ENCODE measurements at regions not wholly inside any gene's neighbourhood (a gene's known extent, or its start where the extent isn't known, plus 50 kb on each side); places are given as distances from the start of the nearest gene placed in this dataset.
"Not testable (repeated sequence)": the region's sequence is repeated elsewhere in the genome, so short reads cannot be mapped to it uniquely, and the experiment has no call there.

GRCh38 chr4:167956676-167957075 lies 135.7 kb upstream of the ANXA10 start:
- no peaks in the 10 kb centered on the region for H3K27me3 ChIP-seq (ENCODE audit: control insufficient read depth, insufficient read depth, low read length)
- no peak overlapping the region for H3K4me3 ChIP-seq (ENCODE audit: low read length)
- peaks cover 5% of the 10 kb centered on the region for H3K9me3 ChIP-seq (ENCODE audit: control insufficient read depth, low read depth, low read length)
- H3K4me1 ChIP-seq (ENCODE audit: control insufficient read depth, insufficient read depth, low read length) = no peaks in the 10 kb centered on the region
- DNase-seq = no peak
- no peaks in the 10 kb centered on the region for H3K36me3 ChIP-seq (ENCODE audit: control insufficient read depth, insufficient read depth, low read length)
- no peak overlapping the region for H3K27ac ChIP-seq (ENCODE audit: low read length)

GRCh38 chr4:167964766-167965373 lies 127.5 kb upstream of the ANXA10 start:
- Histone ChIP-seq H3K27ac (ENCODE audit: low read length) (no peak overlapping the region), H3K36me3 (ENCODE audit: control insufficient read depth, insufficient read depth, low read length) (no peaks in the 10 kb centered on the region), H3K9me3 (ENCODE audit: control insufficient read depth, low read depth, low read length) (no peaks in the 10 kb centered on the region), H3K4me1 (ENCODE audit: control insufficient read depth, insufficient read depth, low read length) (no peaks in the 10 kb centered on the region), H3K4me3 (ENCODE audit: low read length) (no peak overlapping the region), H3K27me3 (ENCODE audit: control insufficient read depth, insufficient read depth, low read length) (no peaks in the 10 kb centered on the region)
- WGBS (ENCODE audit: insufficient coverage, low lambda C conversion rate) = no CpG with 5 or more reads among the region's 2 CpGs
- no peak for DNase-seq

GRCh38 chr4:167966143-167966542 lies 126.2 kb upstream of the ANXA10 start:
- H3K27ac ChIP-seq (ENCODE audit: low read length) = no peak overlapping the region
- no peaks in the 10 kb centered on the region for H3K27me3 ChIP-seq (ENCODE audit: control insufficient read depth, insufficient read depth, low read length)
- no peak overlapping the region for H3K4me3 ChIP-seq (ENCODE audit: low read length)
- 83% methylated on average over 1 of the region's 2 CpGs for WGBS (ENCODE audit: insufficient coverage, low lambda C conversion rate)
- H3K4me1 ChIP-seq (ENCODE audit: control insufficient read depth, insufficient read depth, low read length) = no peaks in the 10 kb centered on the region
- DNase-seq = no peak
- no peaks in the 10 kb centered on the region for H3K36me3 ChIP-seq (ENCODE audit: control insufficient read depth, insufficient read depth, low read length)
- H3K9me3 ChIP-seq (ENCODE audit: control insufficient read depth, low read depth, low read length) = no peaks in the 10 kb centered on the region

GRCh38 chr4:167973513-167973912 lies 118.8 kb upstream of the ANXA10 start:
- H3K27ac ChIP-seq (ENCODE audit: low read length) = no peak overlapping the region
- no peaks in the 10 kb centered on the region for H3K36me3 ChIP-seq (ENCODE audit: control insufficient read depth, insufficient read depth, low read length)
- H3K9me3 ChIP-seq (ENCODE audit: control insufficient read depth, low read depth, low read length) = peaks cover 12% of the 10 kb centered on the region
- no peak for DNase-seq
- H3K4me3 ChIP-seq (ENCODE audit: low read length) = no peak overlapping the region
- no peaks in the 10 kb centered on the region for H3K27me3 ChIP-seq (ENCODE audit: control insufficient read depth, insufficient read depth, low read length)
- H3K4me1 ChIP-seq (ENCODE audit: control insufficient read depth, insufficient read depth, low read length) = no peaks in the 10 kb centered on the region

- Histone ChIP-seq H3K27ac (ENCODE audit: low read length) (no peak overlapping the region), H3K36me3 (ENCODE audit: control insufficient read depth, insufficient read depth, low read length) (no peaks in the 10 kb centered on the region), H3K9me3 (ENCODE audit: control insufficient read depth, low read depth, low read length) (no peaks in the 10 kb centered on the region), H3K27me3 (ENCODE audit: control insufficient read depth, insufficient read depth, low read length) (no peaks in the 10 kb centered on the region), H3K4me1 (ENCODE audit: control insufficient read depth, insufficient read depth, low read length) (no peaks in the 10 kb centered on the region), H3K4me3 (ENCODE audit: low read length) (no peak overlapping the region)
- DNase-seq = no peak
Observed at GRCh38 chr4:167985565-167985964, 106.8 kb upstream of the ANXA10 start.

GRCh38 chr4:167986044-167986443 lies 106.3 kb upstream of the ANXA10 start:
- Histone ChIP-seq H3K27ac (ENCODE audit: low read length) (no peak overlapping the region), H3K4me1 (ENCODE audit: control insufficient read depth, insufficient read depth, low read length) (no peaks in the 10 kb centered on the region), H3K36me3 (ENCODE audit: control insufficient read depth, insufficient read depth, low read length) (no peaks in the 10 kb centered on the region), H3K9me3 (ENCODE audit: control insufficient read depth, low read depth, low read length) (no peaks in the 10 kb centered on the region), H3K27me3 (ENCODE audit: control insufficient read depth, insufficient read depth, low read length) (no peaks in the 10 kb centered on the region), H3K4me3 (ENCODE audit: low read length) (no peak overlapping the region)
- no CpG with 5 or more reads among the region's 3 CpGs for WGBS (ENCODE audit: insufficient coverage, low lambda C conversion rate)
- DNase-seq = no peak

- 80% methylated on average over 1 of the region's 2 CpGs for whole genome bisulfite sequencing (ENCODE audit: insufficient coverage, low lambda C conversion rate)
- Histone ChIP-seq H3K27ac (ENCODE audit: low read length) (no peak overlapping the region), H3K9me3 (ENCODE audit: control insufficient read depth, low read depth, low read length) (no peaks in the 10 kb centered on the region), H3K36me3 (ENCODE audit: control insufficient read depth, insufficient read depth, low read length) (no peaks in the 10 kb centered on the region), H3K4me1 (ENCODE audit: control insufficient read depth, insufficient read depth, low read length) (no peaks in the 10 kb centered on the region), H3K4me3 (ENCODE audit: low read length) (no peak overlapping the region), H3K27me3 (ENCODE audit: control insufficient read depth, insufficient read depth, low read length) (no peaks in the 10 kb centered on the region)
- no peak for DNase-seq
Observed at GRCh38 chr4:167987285-167987684, 105.1 kb upstream of the ANXA10 start.

- no CpG with 5 or more reads among the region's 2 CpGs for WGBS (ENCODE audit: insufficient coverage, low lambda C conversion rate)
- Histone ChIP-seq H3K4me3 (ENCODE audit: low read length) (no peak overlapping the region), H3K4me1 (ENCODE audit: control insufficient read depth, insufficient read depth, low read length) (no peaks in the 10 kb centered on the region), H3K9me3 (ENCODE audit: control insufficient read depth, low read depth, low read length) (no peaks in the 10 kb centered on the region), H3K36me3 (ENCODE audit: control insufficient read depth, insufficient read depth, low read length) (no peaks in the 10 kb centered on the region), H3K27ac (ENCODE audit: low read length) (no peak overlapping the region), H3K27me3 (ENCODE audit: control insufficient read depth, insufficient read depth, low read length) (no peaks in the 10 kb centered on the region)
- DNase-seq = no peak
Observed at GRCh38 chr4:167989815-167990214, 102.5 kb upstream of the ANXA10 start.

GRCh38 chr4:168008112-168008511 lies 84.2 kb upstream of the ANXA10 start:
- H3K4me3 ChIP-seq (ENCODE audit: low read length); H3K4me1 ChIP-seq (ENCODE audit: control insufficient read depth, insufficient read depth, low read length); H3K27me3 ChIP-seq (ENCODE audit: control insufficient read depth, insufficient read depth, low read length); H3K9me3 ChIP-seq (ENCODE audit: control insufficient read depth, low read depth, low read length); DNase-seq; H3K27ac ChIP-seq (ENCODE audit: low read length); H3K36me3 ChIP-seq (ENCODE audit: control insufficient read depth, insufficient read depth, low read length): not testable (repeated sequence)
- WGBS (ENCODE audit: insufficient coverage, low lambda C conversion rate) = 100% methylated on average over 2 of the region's 6 CpGs

- WGBS (ENCODE audit: insufficient coverage, low lambda C conversion rate) = 80% methylated on average over 1 of the region's 1 CpG
- Histone ChIP-seq H3K36me3 (ENCODE audit: control insufficient read depth, insufficient read depth, low read length) (no peaks in the 10 kb centered on the region), H3K4me3 (ENCODE audit: low read length) (no peak overlapping the region), H3K27ac (ENCODE audit: low read length) (no peak overlapping the region), H3K27me3 (ENCODE audit: control insufficient read depth, insufficient read depth, low read length) (no peaks in the 10 kb centered on the region), H3K4me1 (ENCODE audit: control insufficient read depth, insufficient read depth, low read length) (no peaks in the 10 kb centered on the region), H3K9me3 (ENCODE audit: control insufficient read depth, low read depth, low read length) (no peaks in the 10 kb centered on the region)
- no peak for DNase-seq
Observed at GRCh38 chr4:168019019-168019651, 73.2 kb upstream of the ANXA10 start.

GRCh38 chr4:168019921-168020320 lies 72.4 kb upstream of the ANXA10 start:
- no peak overlapping the region for H3K4me3 ChIP-seq (ENCODE audit: low read length)
- WGBS (ENCODE audit: insufficient coverage, low lambda C conversion rate) = 100% methylated on average over 1 of the region's 2 CpGs
- no peaks in the 10 kb centered on the region for H3K4me1 ChIP-seq (ENCODE audit: control insufficient read depth, insufficient read depth, low read length)
- no peak overlapping the region for H3K27ac ChIP-seq (ENCODE audit: low read length)
- no peaks in the 10 kb centered on the region for H3K27me3 ChIP-seq (ENCODE audit: control insufficient read depth, insufficient read depth, low read length)
- no peaks in the 10 kb centered on the region for H3K36me3 ChIP-seq (ENCODE audit: control insufficient read depth, insufficient read depth, low read length)
- no peak for DNase-seq
- H3K9me3 ChIP-seq (ENCODE audit: control insufficient read depth, low read depth, low read length) = no peaks in the 10 kb centered on the region

All from large intestine (tissue), 3 donors.